Endothelial cell of umbilical vein (primary cell): ENCODE measurements at regions not wholly inside any gene's neighbourhood (a gene's known extent, or its start where the extent isn't known, plus 50 kb on each side); places are given as distances from the start of the nearest gene placed in this dataset.
"Not testable (repeated sequence)": the region's sequence is repeated elsewhere in the genome, so short reads cannot be mapped to it uniquely, and the experiment has no call there.

Experiments used
- BruUV-seq: library from RNA; stranded (reverse); fragments of 400-500 nt; replicated peaks from 2 replicates; lab custom pipeline; 2021; lab: Mats Ljungman, UMichigan
- CTCF ChIA-PET: fragments of 300-600, 350-600 bp; sonication (Branson Sonifier 250); formaldehyde crosslinking; loops from one replicate; lab custom pipeline; 2021; ENCODE audit warnings: antibody characterized with exemption, inconsistent platforms; lab: Charles Lee
- POLR2A ChIA-PET: fragments of 300-600, 350-600 bp; sonication (Branson Sonifier 250); formaldehyde crosslinking; loops from one replicate; lab custom pipeline; 2021; ENCODE audit warnings: antibody characterized with exemption, inconsistent platforms; lab: Charles Lee
- DNase-seq: peaks from one replicate; pipeline ENCODE4 v3.0.0-alpha.2; 2011; ENCODE audit warnings: low read depth, low spot score
- FAIRE-seq: peaks from 2 replicates; lab custom pipeline; 2011; peaks lifted over from hg19 to GRCh38; lab: Jason Lieb, UNC
- H2AFZ ChIP-seq: 2 replicates; pipeline ENCODE4 v1.6.0; 2012; ENCODE audit warnings: low read depth, low read length, control low read depth, inconsistent platforms
- H3K27ac ChIP-seq: 2 replicates; pipeline ENCODE4 v1.5.1; 2011; ENCODE audit warnings: low read depth, mild to moderate bottlenecking, control low read depth, low read length, moderate library complexity; ENCODE audit not compliant: insufficient read depth
- H3K27me3 ChIP-seq, 2 experiments: 2 replicates each; pipeline versions ENCODE4 v1.6.0 to v1.6.1; 2011; ENCODE audit warnings: low read length in 2 of 2, mixed read lengths in 1 of 2; ENCODE audit not compliant: control insufficient read depth in 2 of 2, insufficient read depth in 2 of 2
- H3K36me3 ChIP-seq, 2 experiments: 2 replicates in 1 of 2; 3 replicates in 1 of 2; pipeline ENCODE4 v1.5.1; 2011; ENCODE audit warnings: low read length in 2 of 2, mild to moderate bottlenecking in 1 of 2, moderate library complexity in 1 of 2; ENCODE audit not compliant: control insufficient read depth in 2 of 2, insufficient read depth in 2 of 2; ENCODE audit errors: extremely low read depth in 1 of 2
- H3K4me1 ChIP-seq: 3 replicates; pipeline ENCODE4 v1.5.1; 2011; ENCODE audit warnings: mild to moderate bottlenecking, low read length; ENCODE audit not compliant: control insufficient read depth, insufficient read depth; ENCODE audit errors: extremely low read depth
- H3K4me2 ChIP-seq: 2 replicates; pipeline ENCODE4 v1.6.1; 2011; ENCODE audit warnings: low read length, control low read depth, mixed read lengths; ENCODE audit not compliant: insufficient read depth
- H3K4me3 ChIP-seq, 3 experiments: fragments of 200-600 bp in 1 of 3; sonication (generic), shearing (Covaris generic) in 1 of 3; replicated peaks in 1 of 3; 2 replicates each; pipeline ENCODE4 v1.5.1; 2011 to 2016; ENCODE audit warnings: control low read depth in 3 of 3, low read length in 3 of 3, mild to moderate bottlenecking in 2 of 3, inconsistent platforms in 1 of 3, low read depth in 1 of 3, moderate library complexity in 1 of 3; ENCODE audit not compliant: insufficient read depth in 1 of 3
- H3K79me2 ChIP-seq: 2 replicates; pipeline ENCODE4 v1.6.0; 2012; ENCODE audit warnings: low read length, inconsistent platforms; ENCODE audit not compliant: control insufficient read depth, insufficient read depth
- H3K9ac ChIP-seq: replicated peaks from 2 replicates; pipeline ENCODE3; 2011; ENCODE audit warnings: low read length, control low read depth; ENCODE audit not compliant: insufficient read depth; ENCODE audit errors: extremely low read depth
- H3K9me1 ChIP-seq: replicated peaks from 3 replicates; pipeline ENCODE4 v1.6.0; 2011; ENCODE audit warnings: mild to moderate bottlenecking, low read length; ENCODE audit not compliant: control insufficient read depth, insufficient read depth; ENCODE audit errors: extremely low read depth
- H3K9me3 ChIP-seq: replicated peaks from 2 replicates; pipeline ENCODE4 v1.5.1; 2012; ENCODE audit warnings: low read length, inconsistent platforms; ENCODE audit not compliant: control insufficient read depth, insufficient read depth
- H4K20me1 ChIP-seq: replicated peaks from 2 replicates; pipeline ENCODE3; 2011; ENCODE audit warnings: mild to moderate bottlenecking, low read length; ENCODE audit not compliant: control insufficient read depth, insufficient read depth; ENCODE audit errors: extremely low read depth
- EZH2 ChIP-seq: IDR thresholded peaks from 2 replicates; pipeline ENCODE4 v1.6.1; 2012; ENCODE audit warnings: borderline replicate concordance, low read depth, mild to moderate bottlenecking, moderate library complexity, low read length, inconsistent platforms; ENCODE audit not compliant: severe bottlenecking
- FOS ChIP-seq: IDR thresholded peaks from 2 replicates; pipeline ENCODE4 v1.6.1; 2011; ENCODE audit warnings: mild to moderate bottlenecking, low read length, moderate library complexity, borderline replicate concordance; ENCODE audit not compliant: insufficient read depth
- GATA2 ChIP-seq: IDR thresholded peaks from 2 replicates; pipeline ENCODE4 v1.7.0; 2011; ENCODE audit warnings: low read depth, mild to moderate bottlenecking, moderate library complexity, mixed read lengths, low read length; ENCODE audit not compliant: insufficient read length, insufficient read depth
- JUN ChIP-seq: IDR thresholded peaks from 2 replicates; pipeline ENCODE4 v1.6.1; 2011; ENCODE audit warnings: borderline replicate concordance, low read depth; ENCODE audit not compliant: insufficient read length, insufficient read depth
- MAX ChIP-seq: IDR thresholded peaks from 2 replicates; pipeline ENCODE4 v1.6.1; 2011; ENCODE audit not compliant: insufficient read depth, insufficient read length
- POLR2AphosphoS5 ChIP-seq: IDR thresholded peaks from 2 replicates; pipeline ENCODE4 v1.6.1; 2012; ENCODE audit warnings: low read depth, mild to moderate bottlenecking, control low read depth, low read length, moderate library complexity; ENCODE audit not compliant: insufficient read depth
- dilution Hi-C: fragments of 300-500 bp; cut with MboI; formaldehyde crosslinking; loops from one replicate; pipeline ENCODE4 v1.15.0; 2019; ENCODE audit warnings: low sequenced_read_pairs; ENCODE audit not compliant: extremely low pct_ligation_motif_present
- intact Hi-C: fragments of 100-400 bp; cut with micrococcal nuclease; formaldehyde crosslinking; loops from one replicate; pipeline ENCODE4 v1.10.0; 2022

DNA sequence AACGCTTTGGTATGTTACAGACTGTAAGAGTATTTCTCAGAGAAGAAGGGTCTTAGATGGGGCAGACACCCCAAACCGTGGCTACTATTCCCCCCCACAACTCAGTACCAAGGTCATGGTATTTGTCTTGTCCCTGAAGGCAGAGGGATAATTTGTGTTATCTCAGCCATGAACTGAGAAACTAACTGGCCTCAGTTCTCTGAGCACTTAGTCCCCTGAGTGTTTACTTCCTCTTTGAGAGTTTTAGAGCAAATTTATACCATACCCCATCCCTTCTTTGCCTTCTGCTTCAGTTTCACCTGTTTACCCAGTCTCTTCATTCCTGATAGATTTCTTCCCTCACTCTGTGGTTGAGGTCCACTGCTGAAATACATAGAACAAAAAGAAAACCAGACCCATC lies 183.9 kb downstream of the LRRC70 start:
- H4K20me1 ChIP-seq: no peaks in the 10 kb centered on the region
- H3K9me1 ChIP-seq: no peaks in the 10 kb centered on the region
- TF ChIP-seq GATA2: no peak
- TF ChIP-seq MAX: no peak
- no peak for TF ChIP-seq EZH2
- no peak for TF ChIP-seq POLR2AphosphoS5
- TF ChIP-seq FOS: no peak
- no peak for TF ChIP-seq JUN
- intact Hi-C loops: no loop called here
- FAIRE-seq (no peak), DNase-seq (no peak)
- H3K4me2 ChIP-seq: no peak overlapping the region
- H3K36me3 ChIP-seq: no peaks in the 10 kb centered on the region
- H3K79me2 ChIP-seq: no peaks in the 10 kb centered on the region
- H3K4me1 ChIP-seq: no peaks in the 10 kb centered on the region
- ChIA-PET POLR2A (no interaction called here), CTCF (no interaction called here)
- dilution Hi-C loops: no loop called here
- no TSS peak for BruUV-seq
- H3K4me3 ChIP-seq: no peak overlapping the region
- no peaks in the 10 kb centered on the region for H3K9me3 ChIP-seq
- H3K27me3 ChIP-seq: peaks cover 4 to 5% of the 10 kb centered on the region in 2 experiments
- no peak overlapping the region for H3K9ac ChIP-seq
- H2AFZ ChIP-seq: no peak overlapping the region
- no peak overlapping the region for H3K27ac ChIP-seq

- H3K36me3 ChIP-seq, H2AFZ ChIP-seq, H3K4me2 ChIP-seq, H3K9me3 ChIP-seq, dilution Hi-C loops, FAIRE-seq, H3K27ac ChIP-seq, H3K27me3 ChIP-seq, H3K9ac ChIP-seq, CTCF ChIA-PET, H4K20me1 ChIP-seq, intact Hi-C loops, H3K9me1 ChIP-seq, H3K4me1 ChIP-seq, POLR2A ChIA-PET, DNase-seq, H3K79me2 ChIP-seq, H3K4me3 ChIP-seq, BruUV-seq: not testable (repeated sequence)
These were observed 179.1 kb downstream of the LRRC70 start for GRCh38 chr5:62757686-62758085.

DNA sequence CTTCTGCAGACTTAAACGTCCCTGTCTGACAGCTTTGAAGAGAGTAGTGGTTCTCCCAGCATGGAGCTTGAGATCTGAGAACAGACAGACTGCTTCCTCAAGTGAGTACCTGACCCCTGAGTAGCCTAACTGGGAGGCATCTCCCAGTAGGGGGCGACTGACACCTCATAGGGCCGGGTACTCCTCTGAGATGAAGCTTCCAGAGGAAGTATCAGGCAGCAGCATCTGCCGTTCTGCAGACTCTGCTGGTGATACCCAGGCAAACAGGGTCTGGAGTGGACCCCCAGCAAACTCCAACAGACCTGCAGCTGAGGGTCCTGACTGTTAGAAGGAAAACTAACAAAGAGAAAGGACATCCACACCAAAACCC lies 174.4 kb downstream of the LRRC70 start:
- intact Hi-C loops, H3K36me3 ChIP-seq, H3K9me3 ChIP-seq, H2AFZ ChIP-seq, H3K79me2 ChIP-seq, DNase-seq, CTCF ChIA-PET, H3K27ac ChIP-seq, H3K27me3 ChIP-seq, POLR2A ChIA-PET, H3K4me3 ChIP-seq, H3K9ac ChIP-seq, FAIRE-seq, BruUV-seq, H4K20me1 ChIP-seq, H3K4me1 ChIP-seq, H3K4me2 ChIP-seq, H3K9me1 ChIP-seq, dilution Hi-C loops: not testable (repeated sequence)
